Esophagus squamous epithelium (tissue), 5 donors: ENCODE measurements at regions not wholly inside any gene's neighbourhood (a gene's known extent, or its start where the extent isn't known, plus 50 kb on each side); places are given as distances from the start of the nearest gene placed in this dataset.

ENCODE experiments used
- DNase-seq: peaks from one replicate; lab custom pipeline; 2025; lab: John Stamatoyannopoulos, UW
- H3K27ac ChIP-seq, 4 donors: fragments of 200-600 bp; sonication (generic); one replicate each; pipeline ENCODE4 v1.5.1; 2016 to 2019; ENCODE audit warnings: mild to moderate bottlenecking in 1 of 4
- H3K27me3 ChIP-seq, 4 donors: fragments of 200-600 bp; sonication (generic); 1 replicate in 3 of 4; 2 replicates in 1 of 4; pipeline versions ENCODE4 v1.5.1 to v1.6.0; 2017 to 2021; ENCODE audit warnings: antibody characterized with exemption in 1 of 4
- H3K36me3 ChIP-seq, 3 donors: fragments of 200-600 bp; sonication (generic); one replicate each; pipeline ENCODE4 v1.5.1; 2016 to 2019
- H3K4me1 ChIP-seq, 3 donors: fragments of 200-600 bp; sonication (generic); one replicate each; pipeline ENCODE4 v1.5.1; 2017 to 2019
- H3K4me3 ChIP-seq, 4 donors: fragments of 200-600 bp; sonication (generic); 1 replicate in 3 of 4; 2 replicates in 1 of 4; pipeline ENCODE4 v1.5.1; 2016 to 2019; ENCODE audit warnings: mild to moderate bottlenecking in 2 of 4, moderate library complexity in 1 of 4
- H3K9me3 ChIP-seq, 3 donors: fragments of 200-600 bp; sonication (generic); one replicate each; pipeline ENCODE4 v1.5.1; 2016 to 2019
- POLR2A ChIP-seq, 4 donors: fragments of 450-650 bp; IDR thresholded peaks; one replicate each; pipeline ENCODE4 v1.6.1; 2017; ENCODE audit warnings: antibody characterized with exemption in 4 of 4, mild to moderate bottlenecking in 4 of 4, moderate library complexity in 3 of 4
- WGBS, 2 donors: methylation state at CpG; one replicate each; pipeline ENCODE4 v1.1.5; 2018; 5-methylcytosine and 5-hydroxymethylcytosine counted together
- intact Hi-C: fragments of 100-400 bp; cut with DNase I; formaldehyde crosslinking; loops from one replicate; pipeline ENCODE4 v1.15.0; 2022
- TF ChIP-seq, protein P1 (sequence below), 6 experiments: fragments of 450-650 bp in 4 of 6; fragments of 200-600 bp in 2 of 6; sonication (generic) in 2 of 6; IDR thresholded peaks; one replicate each; pipeline ENCODE4 v1.5.1; 2016 to 2019; ENCODE audit warnings: antibody characterized with exemption in 6 of 6, mild to moderate bottlenecking in 4 of 6, moderate library complexity in 4 of 6
- donor health status: DM: yes; HTN: yes; CAD: no.

DNA sequence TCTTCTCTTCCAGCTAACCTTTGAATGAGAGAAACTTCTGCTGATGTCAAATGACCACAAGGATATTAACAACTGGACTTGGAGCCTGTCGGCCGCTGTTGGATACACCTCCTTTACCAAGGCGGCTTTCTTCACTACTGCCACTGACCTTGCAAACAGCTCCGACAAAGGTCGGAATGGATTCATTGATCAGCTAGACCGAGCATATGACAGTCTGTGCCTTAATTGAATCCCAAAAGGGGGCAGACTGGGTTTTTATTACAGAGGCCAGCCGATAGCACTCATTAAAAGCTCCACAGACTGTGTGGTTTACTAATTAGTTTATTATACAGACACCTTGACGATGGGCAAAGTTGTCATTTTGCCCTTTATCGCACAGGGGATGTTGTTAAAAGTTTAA lies 394.5 kb downstream of the RERGL start:
- Histone ChIP-seq H3K27ac (no peak overlapping the region), H3K4me3 (no peak overlapping the region), H3K36me3 (no peaks in the 10 kb centered on the region), H3K27me3 (no peaks in the 10 kb centered on the region), H3K4me1 (no peaks in the 10 kb centered on the region), H3K9me3 (no peaks in the 10 kb centered on the region)
- intact Hi-C loops, result no loop called here
- no peak for DNase-seq
- TF ChIP-seq, protein P1, sequence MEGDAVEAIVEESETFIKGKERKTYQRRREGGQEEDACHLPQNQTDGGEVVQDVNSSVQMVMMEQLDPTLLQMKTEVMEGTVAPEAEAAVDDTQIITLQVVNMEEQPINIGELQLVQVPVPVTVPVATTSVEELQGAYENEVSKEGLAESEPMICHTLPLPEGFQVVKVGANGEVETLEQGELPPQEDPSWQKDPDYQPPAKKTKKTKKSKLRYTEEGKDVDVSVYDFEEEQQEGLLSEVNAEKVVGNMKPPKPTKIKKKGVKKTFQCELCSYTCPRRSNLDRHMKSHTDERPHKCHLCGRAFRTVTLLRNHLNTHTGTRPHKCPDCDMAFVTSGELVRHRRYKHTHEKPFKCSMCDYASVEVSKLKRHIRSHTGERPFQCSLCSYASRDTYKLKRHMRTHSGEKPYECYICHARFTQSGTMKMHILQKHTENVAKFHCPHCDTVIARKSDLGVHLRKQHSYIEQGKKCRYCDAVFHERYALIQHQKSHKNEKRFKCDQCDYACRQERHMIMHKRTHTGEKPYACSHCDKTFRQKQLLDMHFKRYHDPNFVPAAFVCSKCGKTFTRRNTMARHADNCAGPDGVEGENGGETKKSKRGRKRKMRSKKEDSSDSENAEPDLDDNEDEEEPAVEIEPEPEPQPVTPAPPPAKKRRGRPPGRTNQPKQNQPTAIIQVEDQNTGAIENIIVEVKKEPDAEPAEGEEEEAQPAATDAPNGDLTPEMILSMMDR (IDR thresholded peaks at IDR 0.05), result no peak
- TF ChIP-seq POLR2A (IDR thresholded peaks at IDR 0.05), result no peak
- 55 to 72% methylated on average over 9 of the region's 9 CpGs for WGBS, 2 donors

DNA sequence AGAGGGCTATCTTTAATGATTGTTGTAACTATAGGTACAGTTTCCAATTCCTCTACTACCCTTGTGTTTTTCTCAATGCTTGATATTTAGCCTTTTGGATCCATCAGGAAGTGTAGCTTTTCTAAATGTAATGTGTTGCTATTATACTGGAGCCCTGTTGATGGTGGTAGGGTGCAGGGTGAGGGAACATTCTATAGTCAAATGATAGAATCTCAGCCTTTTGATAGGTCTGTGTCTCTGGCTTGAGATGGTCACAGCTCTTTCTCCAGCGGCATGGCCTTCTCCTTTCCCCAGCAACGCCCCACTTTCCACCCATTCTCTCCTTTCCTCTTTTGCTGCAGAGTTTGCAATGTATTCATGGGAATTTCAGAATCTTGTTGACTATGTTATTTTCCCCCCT lies 398.6 kb downstream of the RERGL start:
- 72 to 90% methylated on average over 2 of the region's 2 CpGs for WGBS, 2 donors
- H3K9me3 ChIP-seq, result peaks cover 0 to 10% (median 0%) of the 10 kb centered on the region in 3 donors
- no peak overlapping the region for H3K27ac ChIP-seq
- DNase-seq, result no peak
- H3K27me3 ChIP-seq, result no peaks in the 10 kb centered on the region
- no peaks in the 10 kb centered on the region for H3K36me3 ChIP-seq
- TF ChIP-seq, protein P1 (IDR thresholded peaks at IDR 0.05), result no peak
- no peak for TF ChIP-seq POLR2A (IDR thresholded peaks at IDR 0.05)
- intact Hi-C loops, result no loop called here
- H3K4me1 ChIP-seq, result no peaks in the 10 kb centered on the region
- no peak overlapping the region for H3K4me3 ChIP-seq

DNA sequence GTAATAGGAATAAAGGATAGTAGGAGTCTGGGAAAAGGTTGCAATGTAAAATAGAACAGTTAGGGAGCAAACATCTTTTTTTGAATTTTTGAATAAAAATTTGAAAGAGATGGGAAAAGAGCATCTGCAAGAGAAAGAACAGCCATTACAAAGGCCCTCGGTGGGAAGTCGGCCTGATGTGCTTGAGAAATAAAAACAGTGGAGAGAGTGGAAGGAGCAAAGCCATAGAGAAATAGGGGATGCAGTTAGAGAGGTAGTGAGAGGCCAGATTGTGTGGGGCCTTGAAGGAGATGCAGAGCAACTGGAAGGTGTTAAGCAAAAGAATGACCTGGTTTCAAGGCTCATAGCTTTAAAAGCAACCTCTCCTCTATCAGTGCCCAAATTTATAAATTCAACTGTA lies 409.8 kb downstream of the RERGL start:
- 21 to 50% methylated on average over 2 of the region's 2 CpGs for whole genome bisulfite sequencing, 2 donors
- intact Hi-C loops, result no loop called here
- H3K27ac ChIP-seq, result no peak overlapping the region

DNA sequence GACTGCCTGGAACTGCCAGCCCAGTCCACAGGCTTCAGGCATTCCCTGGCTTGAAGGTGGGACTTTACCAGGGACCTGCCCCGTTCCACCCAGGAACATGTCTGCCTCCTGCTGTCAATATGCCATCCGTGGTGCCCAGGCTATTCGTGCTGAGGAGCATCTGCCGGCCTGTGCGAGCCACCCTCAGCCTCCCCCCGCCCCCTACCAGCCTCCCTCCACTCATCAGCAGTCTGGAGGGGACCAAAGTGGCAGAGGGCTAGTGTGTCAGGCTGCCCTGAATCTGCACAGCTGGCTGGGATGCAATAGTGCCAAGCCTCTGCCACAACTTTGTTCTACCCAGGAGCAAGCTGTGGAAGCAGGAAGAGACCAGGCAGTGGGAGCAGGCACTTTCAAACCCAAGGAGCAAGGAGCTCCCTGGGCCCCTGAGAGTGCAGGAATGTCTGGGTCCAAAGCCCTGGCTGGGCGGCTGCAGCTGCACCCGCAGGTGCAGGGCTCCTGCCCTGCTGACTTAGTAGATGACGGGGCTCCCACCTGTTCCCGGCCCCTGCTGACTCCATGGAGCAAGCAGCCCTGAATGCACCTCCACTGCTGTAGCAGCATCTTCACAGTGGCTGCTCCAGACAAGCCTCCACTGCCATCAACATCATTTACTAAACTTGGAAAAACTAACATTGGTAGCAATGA lies 423.2 kb downstream of the RERGL start:
- TF ChIP-seq POLR2A (IDR thresholded peaks at IDR 0.05), result no peak
- TF ChIP-seq, protein P1 (IDR thresholded peaks at IDR 0.05), result no peak
- 61 to 70% methylated on average over 2 to 3 of the region's 10 CpGs for WGBS, 2 donors
- Histone ChIP-seq H3K36me3 (no peaks in the 10 kb centered on the region), H3K27me3 (no peaks in the 10 kb centered on the region), H3K27ac (no peak overlapping the region), H3K4me3 (no peak overlapping the region), H3K4me1 (no peaks in the 10 kb centered on the region), H3K9me3 (no peaks in the 10 kb centered on the region)
- intact Hi-C loops, result no loop called here
- DNase-seq, result no peak

More for the DNA sequence above, 409.8 kb downstream of the RERGL start:
- TF ChIP-seq, protein P1 (IDR thresholded peaks at IDR 0.05), result no peak
- TF ChIP-seq POLR2A (IDR thresholded peaks at IDR 0.05), result no peak
- Histone ChIP-seq H3K9me3 (no peaks in the 10 kb centered on the region), H3K4me3 (no peak overlapping the region), H3K4me1 (no peaks in the 10 kb centered on the region), H3K27me3 (no peaks in the 10 kb centered on the region), H3K36me3 (no peaks in the 10 kb centered on the region)
- no peak for DNase-seq

DNA sequence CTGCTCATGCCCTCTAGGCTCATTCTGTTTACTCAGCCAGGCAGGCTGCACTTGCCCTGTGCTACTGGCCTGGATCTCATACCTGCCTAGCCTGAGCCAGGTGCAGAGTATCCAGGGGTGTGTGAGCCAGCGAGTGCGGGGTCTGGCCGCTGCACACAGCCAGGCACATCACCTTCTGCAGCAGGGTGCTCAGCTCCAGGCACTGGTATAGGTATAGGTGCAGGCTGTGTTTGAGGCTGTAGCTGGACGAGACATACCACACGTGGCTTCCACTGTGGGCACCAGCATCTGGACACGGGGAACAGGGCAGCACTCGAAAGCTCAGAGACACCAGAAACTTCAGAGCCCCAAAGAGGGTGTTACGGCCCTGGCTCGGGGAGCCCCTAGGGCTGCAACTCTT lies 424.2 kb downstream of the RERGL start:
- DNase-seq, result no peak
- TF ChIP-seq POLR2A (IDR thresholded peaks at IDR 0.05), result no peak
- TF ChIP-seq, protein P1 (IDR thresholded peaks at IDR 0.05), result no peak
- H3K4me3 ChIP-seq, result no peak overlapping the region
- intact Hi-C loops, result no loop called here
- H3K4me1 ChIP-seq, result no peaks in the 10 kb centered on the region
- no peaks in the 10 kb centered on the region for H3K27me3 ChIP-seq
- no peak overlapping the region for H3K27ac ChIP-seq
- H3K9me3 ChIP-seq, result no peaks in the 10 kb centered on the region
- H3K36me3 ChIP-seq, result no peaks in the 10 kb centered on the region
- WGBS, 2 donors, result 80 to 100% methylated on average over 1 of the region's 9 CpGs
